Keratinocyte (primary cell): ENCODE measurements at regions not wholly inside any gene's neighbourhood (a gene's known extent, or its start where the extent isn't known, plus 50 kb on each side); places are given as distances from the start of the nearest gene placed in this dataset.

Experiments used
- DNase-seq: peaks from one replicate; pipeline ENCODE4 v3.0.0-alpha.2; 2011; ENCODE audit warnings: low read depth, missing footprints, low spot score
- FAIRE-seq: peaks from 2 replicates; lab custom pipeline; 2011; peaks lifted over from hg19 to GRCh38; lab: Jason Lieb, UNC
- H2AFZ ChIP-seq: 2 replicates; pipeline ENCODE4 v1.6.0; 2012; ENCODE audit warnings: low read length, control low read depth, inconsistent platforms; ENCODE audit not compliant: control insufficient read depth
- H3K27ac ChIP-seq: 2 replicates; pipeline ENCODE4 v1.5.1; 2011; ENCODE audit warnings: low read length; ENCODE audit not compliant: control insufficient read depth, insufficient read depth
- H3K27me3 ChIP-seq: 3 replicates; pipeline ENCODE4 v1.6.0; 2011; ENCODE audit warnings: low read length; ENCODE audit not compliant: control insufficient read depth, insufficient read depth; ENCODE audit errors: extremely low read depth
- H3K36me3 ChIP-seq, 2 experiments: 2 replicates in 1 of 2; 3 replicates in 1 of 2; pipeline ENCODE4 v1.5.1; 2011; ENCODE audit warnings: low read length in 2 of 2, mild to moderate bottlenecking in 1 of 2; ENCODE audit not compliant: control insufficient read depth in 2 of 2, insufficient read depth in 2 of 2; ENCODE audit errors: extremely low read depth in 1 of 2
- H3K4me1 ChIP-seq: 3 replicates; pipeline ENCODE4 v1.5.1; 2011; ENCODE audit warnings: low read length; ENCODE audit not compliant: control insufficient read depth, insufficient read depth; ENCODE audit errors: extremely low read depth
- H3K4me2 ChIP-seq: 3 replicates; pipeline ENCODE4 v1.6.0; 2011; ENCODE audit warnings: low read depth, low read length; ENCODE audit not compliant: control insufficient read depth, insufficient read depth; ENCODE audit errors: extremely low read depth
- H3K4me3 ChIP-seq, 3 experiments: fragments of 200-600 bp in 1 of 3; sonication (generic) in 1 of 3; 2 replicates in 2 of 3; 3 replicates in 1 of 3; pipeline ENCODE4 v1.5.1; 2011 to 2016; ENCODE audit warnings: low read length in 3 of 3, mild to moderate bottlenecking in 3 of 3, control low read depth in 2 of 3, inconsistent platforms in 1 of 3, low read depth in 1 of 3, mixed read lengths in 1 of 3, mixed run types in 1 of 3, moderate library complexity in 1 of 3; ENCODE audit not compliant: control insufficient read depth in 2 of 3, insufficient read depth in 2 of 3; ENCODE audit errors: extremely low read depth in 1 of 3
- H3K79me2 ChIP-seq: 2 replicates; pipeline ENCODE4 v1.6.0; 2012; ENCODE audit warnings: low read length; ENCODE audit not compliant: control insufficient read depth, insufficient read depth
- H3K9ac ChIP-seq: 3 replicates; pipeline ENCODE4 v1.6.0; 2011; ENCODE audit warnings: low read length; ENCODE audit not compliant: control insufficient read depth, insufficient read depth; ENCODE audit errors: extremely low read depth
- H3K9me1 ChIP-seq: 3 replicates; pipeline ENCODE4 v1.6.0; 2011; ENCODE audit warnings: low read length; ENCODE audit not compliant: control insufficient read depth, insufficient read depth; ENCODE audit errors: extremely low read depth
- H3K9me3 ChIP-seq: 2 replicates; pipeline ENCODE4 v1.5.1; 2012; ENCODE audit warnings: low read depth, low read length; ENCODE audit not compliant: control insufficient read depth
- H4K20me1 ChIP-seq: 3 replicates; pipeline ENCODE4 v1.6.0; 2011; ENCODE audit warnings: low read length; ENCODE audit not compliant: control insufficient read depth, insufficient read depth; ENCODE audit errors: extremely low read depth
- EZH2 ChIP-seq: IDR thresholded peaks from one replicate; pipeline ENCODE4 v1.6.1; 2012; ENCODE audit warnings: inconsistent platforms, mild to moderate bottlenecking, low read length, moderate library complexity
- dilution Hi-C: fragments of 300-500 bp; cut with MboI; formaldehyde crosslinking; loops from one replicate; pipeline ENCODE4 v1.7.0; 2020; ENCODE audit warnings: low sequenced_read_pairs; ENCODE audit not compliant: extremely low pct_ligation_motif_present
- TF ChIP-seq, protein P1 (sequence below), 3 experiments: IDR thresholded peaks in 1 of 3; conservative IDR thresholded peaks in 1 of 3; optimal IDR thresholded peaks in 1 of 3; 2 replicates in 2 of 3; 3 replicates in 1 of 3; pipeline versions ENCODE3 to v1.5.1; 2011; ENCODE audit warnings: low read length in 3 of 3, mild to moderate bottlenecking in 3 of 3, moderate library complexity in 2 of 3, control low read depth in 1 of 3, inconsistent platforms in 1 of 3; ENCODE audit not compliant: insufficient read depth in 2 of 3; ENCODE audit errors: extremely low read depth in 1 of 3

DNA sequence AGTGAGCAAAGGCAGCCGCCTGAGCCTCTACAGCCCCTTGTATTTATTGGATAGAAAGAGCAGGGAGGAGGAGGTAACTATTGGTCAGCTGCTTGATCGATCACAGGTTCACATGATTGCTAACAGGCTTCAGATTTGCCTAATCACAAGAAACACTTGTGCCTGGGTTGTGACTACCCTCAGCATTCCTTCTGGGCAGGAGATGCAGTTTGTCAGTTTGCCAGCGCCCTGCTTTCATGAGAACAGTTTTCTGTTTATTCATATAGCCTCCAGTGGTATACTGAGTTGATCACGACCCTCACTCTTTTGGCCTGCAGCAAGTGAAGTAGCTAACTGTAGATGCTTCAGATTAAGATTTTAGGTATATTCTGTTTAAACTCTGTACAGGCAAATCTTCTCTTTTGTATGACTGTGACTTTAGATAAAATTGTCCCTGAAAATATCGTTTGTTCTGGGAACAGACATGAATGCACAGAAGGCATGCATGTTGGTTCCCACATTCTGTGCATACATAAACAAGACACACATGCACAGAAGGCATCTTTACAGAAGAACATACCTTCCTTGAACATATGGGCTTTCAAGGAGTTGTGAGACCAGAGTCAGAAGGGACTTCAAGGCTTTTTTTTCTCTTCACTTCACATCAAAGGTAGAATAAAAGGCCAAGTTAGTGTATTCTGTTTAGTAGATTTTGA is 422.4 kb upstream of the STEAP1 start:
- H3K4me3 ChIP-seq = no peak overlapping the region
- no peak overlapping the region for H3K9ac ChIP-seq
- no peaks in the 10 kb centered on the region for H4K20me1 ChIP-seq
- no peaks in the 10 kb centered on the region for H3K4me1 ChIP-seq
- no peaks in the 10 kb centered on the region for H3K79me2 ChIP-seq
- dilution Hi-C loops = no loop called here
- DNase-seq = no peak
- TF ChIP-seq, protein P1, sequence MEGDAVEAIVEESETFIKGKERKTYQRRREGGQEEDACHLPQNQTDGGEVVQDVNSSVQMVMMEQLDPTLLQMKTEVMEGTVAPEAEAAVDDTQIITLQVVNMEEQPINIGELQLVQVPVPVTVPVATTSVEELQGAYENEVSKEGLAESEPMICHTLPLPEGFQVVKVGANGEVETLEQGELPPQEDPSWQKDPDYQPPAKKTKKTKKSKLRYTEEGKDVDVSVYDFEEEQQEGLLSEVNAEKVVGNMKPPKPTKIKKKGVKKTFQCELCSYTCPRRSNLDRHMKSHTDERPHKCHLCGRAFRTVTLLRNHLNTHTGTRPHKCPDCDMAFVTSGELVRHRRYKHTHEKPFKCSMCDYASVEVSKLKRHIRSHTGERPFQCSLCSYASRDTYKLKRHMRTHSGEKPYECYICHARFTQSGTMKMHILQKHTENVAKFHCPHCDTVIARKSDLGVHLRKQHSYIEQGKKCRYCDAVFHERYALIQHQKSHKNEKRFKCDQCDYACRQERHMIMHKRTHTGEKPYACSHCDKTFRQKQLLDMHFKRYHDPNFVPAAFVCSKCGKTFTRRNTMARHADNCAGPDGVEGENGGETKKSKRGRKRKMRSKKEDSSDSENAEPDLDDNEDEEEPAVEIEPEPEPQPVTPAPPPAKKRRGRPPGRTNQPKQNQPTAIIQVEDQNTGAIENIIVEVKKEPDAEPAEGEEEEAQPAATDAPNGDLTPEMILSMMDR (optimal IDR thresholded peaks at IDR 0.05 in 1 of 3, IDR thresholded peaks at IDR 0.05 in 1 of 3, conservative IDR thresholded peaks at IDR 0.05 in 1 of 3; ENCODE audit: extremely low read depth in 1 of 3, insufficient read depth in 2 of 3, low read length in 3 of 3) = no peak
- TF ChIP-seq EZH2 = no peak
- no peaks in the 10 kb centered on the region for H3K9me3 ChIP-seq
- H3K36me3 ChIP-seq = no peaks in the 10 kb centered on the region
- H3K27me3 ChIP-seq = no peaks in the 10 kb centered on the region
- H3K9me1 ChIP-seq = no peaks in the 10 kb centered on the region
- FAIRE-seq = no peak
- no peak overlapping the region for H3K27ac ChIP-seq
- H3K4me2 ChIP-seq = no peak overlapping the region
- no peak overlapping the region for H2AFZ ChIP-seq

DNA sequence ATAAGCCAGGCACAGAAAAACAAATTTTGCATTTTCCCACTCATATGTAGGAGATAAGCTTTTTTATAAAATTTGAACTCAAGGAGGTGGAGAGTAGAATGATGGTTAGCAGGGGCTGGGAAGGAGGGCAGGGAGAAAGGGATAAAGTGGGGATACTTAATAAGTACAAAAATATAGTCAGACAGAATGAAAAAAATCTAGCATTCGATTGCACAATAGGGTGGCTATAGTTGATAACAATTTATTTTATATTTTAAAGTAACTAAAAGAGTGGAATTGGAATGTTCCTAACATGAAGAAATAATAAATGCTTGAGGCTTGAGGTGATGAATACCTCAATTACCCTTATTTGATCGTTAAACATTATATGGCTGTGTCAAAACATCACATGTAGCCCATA is 415.7 kb upstream of the STEAP1 start:
- no peaks in the 10 kb centered on the region for H3K27me3 ChIP-seq
- H3K9me3 ChIP-seq = no peaks in the 10 kb centered on the region
- DNase-seq = no peak
- H3K9ac ChIP-seq = no peak overlapping the region
- H3K27ac ChIP-seq = no peak overlapping the region
- no peaks in the 10 kb centered on the region for H3K36me3 ChIP-seq
- no peaks in the 10 kb centered on the region for H3K9me1 ChIP-seq
- no peak for FAIRE-seq
- no peak overlapping the region for H3K4me2 ChIP-seq
- no peaks in the 10 kb centered on the region for H4K20me1 ChIP-seq
- TF ChIP-seq EZH2 = no peak
- TF ChIP-seq, protein P1 (optimal IDR thresholded peaks at IDR 0.05 in 1 of 3, IDR thresholded peaks at IDR 0.05 in 1 of 3, conservative IDR thresholded peaks at IDR 0.05 in 1 of 3; ENCODE audit: extremely low read depth in 1 of 3, insufficient read depth in 2 of 3, low read length in 3 of 3) = no peak
- no peak overlapping the region for H2AFZ ChIP-seq
- no peak overlapping the region for H3K4me3 ChIP-seq
- dilution Hi-C loops = no loop called here
- H3K4me1 ChIP-seq = no peaks in the 10 kb centered on the region
- no peaks in the 10 kb centered on the region for H3K79me2 ChIP-seq
